ENCODE measurements at regions not wholly inside any gene's neighbourhood (a gene's known extent, or its start where the extent isn't known, plus 50 kb on each side); places are given as distances from the start of the nearest gene placed in this dataset.

DNA sequence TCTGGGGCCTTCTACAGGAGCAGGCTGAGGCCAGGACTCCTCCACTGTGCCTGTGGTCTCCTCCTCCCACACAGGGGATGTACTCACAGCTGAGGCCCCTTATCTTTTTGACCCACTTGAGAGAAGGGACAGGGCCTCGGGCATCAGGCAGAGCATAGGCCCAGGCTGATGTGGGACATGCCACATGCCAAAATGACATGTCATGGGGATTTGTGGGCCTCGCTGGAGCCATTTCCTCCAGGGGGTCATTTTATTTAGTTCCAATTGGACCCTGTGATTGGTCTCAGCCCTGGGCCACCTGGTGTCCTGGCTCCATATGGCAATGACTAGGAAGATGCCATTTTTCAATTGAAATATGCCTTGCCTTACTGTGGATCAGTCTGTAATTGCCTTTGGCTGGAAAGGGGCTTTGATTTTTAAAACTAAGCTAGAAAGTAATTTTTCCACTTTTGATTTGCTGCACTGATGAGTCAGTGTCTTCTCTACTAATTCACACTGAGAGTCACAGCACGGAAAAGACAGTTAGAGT is 171.1 kb upstream of the NAV2 start:
- H3K27ac ChIP-seq: no peak overlapping the region
- TF ChIP-seq EZH2 (IDR thresholded peaks at IDR 0.05) (no peak), FOXP2 (optimal IDR thresholded peaks at IDR 0.05; ENCODE audit: control extremely low read depth, extremely low read length, insufficient read depth) (no peak), POLR2AphosphoS5 (IDR thresholded peaks at IDR 0.05; ENCODE audit: borderline replicate concordance, low read depth, low read length) (no peak)
- no peaks in the 10 kb centered on the region for H3K36me3 ChIP-seq (ENCODE audit: insufficient read depth, low read length)
- H3K9ac ChIP-seq (ENCODE audit: insufficient read length): no peak overlapping the region
- H3K4me3 ChIP-seq: no peak overlapping the region
- DNase-seq (ENCODE audit: low read depth, low spot score): no peak
- no peaks in the 10 kb centered on the region for H3K9me3 ChIP-seq (ENCODE audit: low read depth, low read length)

DNA sequence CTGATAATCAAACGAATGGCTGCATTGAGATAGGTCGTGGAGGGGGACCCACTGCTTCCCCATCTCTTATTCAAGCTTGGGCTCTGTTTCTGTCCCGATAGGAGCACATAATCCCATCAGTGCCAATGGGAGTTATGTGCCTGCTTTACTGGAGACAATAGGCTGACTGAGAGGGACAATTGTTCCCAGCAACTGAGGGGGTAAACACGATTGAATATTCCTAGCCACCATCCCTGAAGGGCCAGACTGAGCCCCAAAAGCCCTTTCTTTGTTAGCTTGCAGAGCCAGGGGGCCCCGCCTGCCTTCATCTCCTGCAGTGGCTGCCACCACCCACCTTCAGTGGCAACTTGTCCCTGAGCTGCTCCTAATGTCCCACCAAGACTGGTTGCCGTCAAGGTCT is 172.8 kb upstream of the NAV2 start:
- no peaks in the 10 kb centered on the region for H3K36me3 ChIP-seq (ENCODE audit: insufficient read depth, low read length)
- TF ChIP-seq POLR2AphosphoS5 (IDR thresholded peaks at IDR 0.05; ENCODE audit: borderline replicate concordance, low read depth, low read length): no peak
- TF ChIP-seq FOXP2 (optimal IDR thresholded peaks at IDR 0.05; ENCODE audit: control extremely low read depth, extremely low read length, insufficient read depth): no peak
- no peak overlapping the region for H3K9ac ChIP-seq (ENCODE audit: insufficient read length)
- no peak overlapping the region for H3K4me3 ChIP-seq
- no peak overlapping the region for H3K27ac ChIP-seq
- no peaks in the 10 kb centered on the region for H3K9me3 ChIP-seq (ENCODE audit: low read depth, low read length)
- no peak for DNase-seq (ENCODE audit: low read depth, low spot score)

- H3K27ac ChIP-seq: no peak overlapping the region
Measured at GRCh38 chr11:19537803-19538453, 174.7 kb upstream of the NAV2 start.

DNA sequence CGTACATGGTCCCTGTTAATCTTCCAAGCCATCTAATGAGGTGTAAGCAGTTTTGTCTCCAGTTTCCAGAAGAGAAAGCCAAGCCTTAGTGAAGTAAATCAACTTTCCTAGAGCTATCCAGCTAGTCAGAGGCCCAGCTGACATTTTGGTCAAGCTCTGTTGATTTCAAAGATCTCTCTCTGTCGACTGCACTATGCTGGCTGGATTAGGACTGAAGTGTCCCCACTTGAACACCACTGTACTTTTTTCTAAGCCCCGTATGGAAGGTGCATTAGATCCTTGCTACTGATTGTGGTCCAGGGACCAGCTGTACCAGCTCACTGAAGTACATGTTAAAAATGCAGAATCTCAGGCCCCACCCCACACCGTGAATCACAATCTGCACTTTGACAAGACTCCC is 176.5 kb upstream of the NAV2 start:
- Histone ChIP-seq H3K9ac (ENCODE audit: insufficient read length) (no peak overlapping the region), H3K36me3 (ENCODE audit: insufficient read depth, low read length) (no peaks in the 10 kb centered on the region)

More at GRCh38 chr11:19537803-19538453, 174.7 kb upstream of the NAV2 start:
- TF ChIP-seq FOXP2 (optimal IDR thresholded peaks at IDR 0.05; ENCODE audit: control extremely low read depth, extremely low read length, insufficient read depth) (no peak), POLR2AphosphoS5 (IDR thresholded peaks at IDR 0.05; ENCODE audit: borderline replicate concordance, low read depth, low read length) (no peak)
- no peaks in the 10 kb centered on the region for H3K9me3 ChIP-seq (ENCODE audit: low read depth, low read length)
- H3K36me3 ChIP-seq (ENCODE audit: insufficient read depth, low read length): no peaks in the 10 kb centered on the region
- no peak overlapping the region for H3K9ac ChIP-seq (ENCODE audit: insufficient read length)
- DNase-seq (ENCODE audit: low read depth, low spot score): no peak
- no peak overlapping the region for H3K4me3 ChIP-seq

DNA sequence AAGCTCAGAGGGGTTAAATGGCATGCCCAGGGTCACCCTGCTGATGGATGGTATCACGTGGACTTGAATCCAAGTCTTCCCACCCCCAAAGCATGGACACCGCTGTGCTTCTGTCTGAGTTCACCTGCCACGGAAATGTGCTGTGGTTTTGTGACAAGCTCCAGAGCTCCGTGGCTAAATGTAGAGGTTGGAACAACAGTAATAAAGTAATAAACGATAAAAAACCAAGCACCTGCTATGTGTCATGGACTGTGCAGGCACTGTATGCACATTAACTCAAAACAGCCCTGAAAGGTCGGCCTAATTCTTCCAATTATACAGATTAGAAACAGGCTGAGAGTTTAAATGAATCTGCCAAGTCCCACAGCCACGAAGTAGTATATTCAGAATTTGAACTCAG is 182.1 kb upstream of the NAV2 start:
- no peak for DNase-seq (ENCODE audit: low read depth, low spot score)
- Histone ChIP-seq H3K9me3 (ENCODE audit: low read depth, low read length) (no peaks in the 10 kb centered on the region), H3K4me3 (no peak overlapping the region), H3K36me3 (ENCODE audit: insufficient read depth, low read length) (no peaks in the 10 kb centered on the region), H3K9ac (ENCODE audit: insufficient read length) (no peak overlapping the region), H3K27ac (no peak overlapping the region)
- TF ChIP-seq POLR2AphosphoS5 (IDR thresholded peaks at IDR 0.05; ENCODE audit: borderline replicate concordance, low read depth, low read length) (no peak), FOXP2 (optimal IDR thresholded peaks at IDR 0.05; ENCODE audit: control extremely low read depth, extremely low read length, insufficient read depth) (no peak), EZH2 (IDR thresholded peaks at IDR 0.05) (no peak)

More for the DNA sequence above, 176.5 kb upstream of the NAV2 start:
- TF ChIP-seq EZH2 (IDR thresholded peaks at IDR 0.05) (no peak), FOXP2 (optimal IDR thresholded peaks at IDR 0.05; ENCODE audit: control extremely low read depth, extremely low read length, insufficient read depth) (no peak), POLR2AphosphoS5 (IDR thresholded peaks at IDR 0.05; ENCODE audit: borderline replicate concordance, low read depth, low read length) (no peak)
- H3K27ac ChIP-seq: no peak overlapping the region
- DNase-seq (ENCODE audit: low read depth, low spot score): no peak
- H3K9me3 ChIP-seq (ENCODE audit: low read depth, low read length): no peaks in the 10 kb centered on the region
- H3K4me3 ChIP-seq: no peak overlapping the region

DNA sequence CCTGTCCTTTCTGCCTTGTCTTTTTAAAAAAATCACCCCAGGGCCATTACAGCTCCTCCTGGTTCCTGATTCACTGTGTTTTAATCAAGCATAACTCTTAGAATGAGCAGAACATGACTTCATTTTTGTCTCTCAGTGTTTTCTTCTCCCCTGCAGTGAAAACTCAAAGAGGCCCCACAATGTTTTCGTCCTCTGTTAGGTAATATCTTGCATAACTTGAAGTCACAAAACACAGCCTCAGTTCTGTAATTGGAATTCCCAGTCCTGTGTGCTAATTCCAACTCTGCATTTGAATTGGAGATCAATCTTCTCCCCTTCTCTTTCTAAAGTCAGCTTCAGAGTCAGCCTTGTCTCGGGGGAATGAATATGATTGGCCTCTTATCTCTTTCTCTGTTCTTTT is 186.5 kb upstream of the NAV2 start:
- no peaks in the 10 kb centered on the region for H3K36me3 ChIP-seq (ENCODE audit: insufficient read depth, low read length)
- TF ChIP-seq EZH2 (IDR thresholded peaks at IDR 0.05) (no peak), POLR2AphosphoS5 (IDR thresholded peaks at IDR 0.05; ENCODE audit: borderline replicate concordance, low read depth, low read length) (no peak)
- no peak for DNase-seq (ENCODE audit: low read depth, low spot score)
- no peak overlapping the region for H3K9ac ChIP-seq (ENCODE audit: insufficient read length)
- no peak overlapping the region for H3K4me3 ChIP-seq
- no peaks in the 10 kb centered on the region for H3K9me3 ChIP-seq (ENCODE audit: low read depth, low read length)
- H3K27ac ChIP-seq: no peak overlapping the region

DNA sequence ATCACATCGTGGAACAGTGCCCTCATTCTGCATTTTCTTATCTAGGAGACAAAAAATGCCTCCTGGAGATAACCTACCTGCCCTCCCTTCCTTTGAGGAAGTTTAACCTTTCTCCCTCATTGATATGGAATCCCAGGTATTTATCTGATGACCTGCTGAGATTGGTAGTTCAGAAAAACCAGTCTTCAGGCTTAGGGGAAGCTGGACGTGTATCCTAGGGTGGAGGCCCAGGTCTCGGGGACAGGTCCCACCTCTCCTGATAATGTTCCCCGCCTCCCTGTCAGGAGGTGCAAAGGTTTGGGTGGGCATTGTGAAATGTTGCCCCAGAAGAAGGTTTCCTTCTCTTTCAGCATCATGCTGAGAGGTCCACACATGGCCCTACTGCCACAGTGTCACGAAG is 186.9 kb upstream of the NAV2 start:
- no peak for TF ChIP-seq POLR2AphosphoS5 (IDR thresholded peaks at IDR 0.05; ENCODE audit: borderline replicate concordance, low read depth, low read length)
- no peak for TF ChIP-seq FOXP2 (optimal IDR thresholded peaks at IDR 0.05; ENCODE audit: control extremely low read depth, extremely low read length, insufficient read depth)
- no peak for TF ChIP-seq EZH2 (IDR thresholded peaks at IDR 0.05)
- Histone ChIP-seq H3K36me3 (ENCODE audit: insufficient read depth, low read length) (no peaks in the 10 kb centered on the region), H3K9me3 (ENCODE audit: low read depth, low read length) (no peaks in the 10 kb centered on the region), H3K4me3 (no peak overlapping the region), H3K9ac (ENCODE audit: insufficient read length) (no peak overlapping the region), H3K27ac (no peak overlapping the region)
- DNase-seq (ENCODE audit: low read depth, low spot score): no peak

- H3K4me3 ChIP-seq: no peak overlapping the region
- no peaks in the 10 kb centered on the region for H3K36me3 ChIP-seq (ENCODE audit: insufficient read depth, low read length)
- H3K9ac ChIP-seq (ENCODE audit: insufficient read length): no peak overlapping the region
- H3K9me3 ChIP-seq (ENCODE audit: low read depth, low read length): no peaks in the 10 kb centered on the region
- H3K27ac ChIP-seq: no peak overlapping the region
- TF ChIP-seq POLR2AphosphoS5 (IDR thresholded peaks at IDR 0.05; ENCODE audit: borderline replicate concordance, low read depth, low read length) (no peak), EZH2 (IDR thresholded peaks at IDR 0.05) (no peak), FOXP2 (optimal IDR thresholded peaks at IDR 0.05; ENCODE audit: control extremely low read depth, extremely low read length, insufficient read depth) (no peak)
- no peak for DNase-seq (ENCODE audit: low read depth, low spot score)
Measured at GRCh38 chr11:19525276-19525675, 187.4 kb upstream of the NAV2 start.

DNA sequence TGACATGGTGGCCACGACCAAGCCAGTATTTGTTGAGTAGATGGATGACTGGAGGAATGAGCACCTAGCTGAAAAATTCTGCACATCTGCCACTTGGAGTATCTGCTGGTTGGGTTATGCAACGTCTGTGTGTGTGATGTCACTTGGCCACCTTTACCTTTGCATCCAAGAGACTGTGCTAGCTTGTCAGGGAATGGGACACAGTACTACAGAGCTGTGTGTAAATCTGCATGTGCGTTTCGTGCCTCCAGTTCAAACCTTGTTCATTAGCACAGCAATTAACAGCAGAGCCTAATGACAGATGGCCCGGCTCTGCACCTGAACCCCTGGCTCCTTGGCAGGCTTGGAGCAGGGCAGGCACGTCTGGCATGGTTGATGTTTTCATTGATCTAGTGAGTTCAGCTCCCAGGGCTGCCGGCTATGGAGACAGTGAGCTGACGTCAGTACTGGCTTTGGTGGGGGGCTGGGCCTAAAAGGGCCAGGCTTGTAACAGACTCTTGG is 188.4 kb upstream of the NAV2 start:
- no peak overlapping the region for H3K9ac ChIP-seq (ENCODE audit: insufficient read length)
- TF ChIP-seq POLR2AphosphoS5 (IDR thresholded peaks at IDR 0.05; ENCODE audit: borderline replicate concordance, low read depth, low read length) (no peak), EZH2 (IDR thresholded peaks at IDR 0.05) (no peak), FOXP2 (optimal IDR thresholded peaks at IDR 0.05; ENCODE audit: control extremely low read depth, extremely low read length, insufficient read depth) (no peak)
- no peaks in the 10 kb centered on the region for H3K9me3 ChIP-seq (ENCODE audit: low read depth, low read length)
- no peak for DNase-seq (ENCODE audit: low read depth, low spot score)
- no peak overlapping the region for H3K4me3 ChIP-seq
- H3K36me3 ChIP-seq (ENCODE audit: insufficient read depth, low read length): no peaks in the 10 kb centered on the region
- H3K27ac ChIP-seq: no peak overlapping the region
